Astrocyte (in vitro differentiated cells and primary cell): ENCODE measurements at regions not wholly inside any gene's neighbourhood (a gene's known extent, or its start where the extent isn't known, plus 50 kb on each side); places are given as distances from the start of the nearest gene placed in this dataset.
"Not testable (repeated sequence)": the region's sequence is repeated elsewhere in the genome, so short reads cannot be mapped to it uniquely, and the experiment has no call there.

Experiments used
- DNase-seq: peaks from one replicate; pipeline ENCODE4 v3.0.0-alpha.2; 2010; ENCODE audit warnings: low read depth
- FAIRE-seq: peaks from 2 replicates; lab custom pipeline; 2011; peaks lifted over from hg19 to GRCh38; lab: Jason Lieb, UNC
- H2AFZ ChIP-seq: 2 replicates; pipeline ENCODE4 v1.6.0; 2012; ENCODE audit warnings: low read depth, low read length, inconsistent platforms
- H3K27ac ChIP-seq: 2 replicates; pipeline ENCODE4 v1.5.1; 2011; ENCODE audit warnings: low read depth, low read length, inconsistent platforms
- H3K27me3 ChIP-seq: 2 replicates; pipeline ENCODE4 v1.6.0; 2011; ENCODE audit warnings: low read length, inconsistent platforms; ENCODE audit not compliant: insufficient read depth
- H3K36me3 ChIP-seq: 2 replicates; pipeline ENCODE4 v1.5.1; 2011; ENCODE audit warnings: low read length, inconsistent platforms; ENCODE audit not compliant: insufficient read depth
- H3K4me1 ChIP-seq: 2 replicates; pipeline ENCODE4 v1.5.1; 2011; ENCODE audit warnings: low read length, inconsistent platforms; ENCODE audit not compliant: insufficient read depth
- H3K4me2 ChIP-seq: 2 replicates; pipeline ENCODE4 v1.6.0; 2012; ENCODE audit warnings: low read length, inconsistent platforms
- H3K4me3 ChIP-seq: 2 replicates; pipeline ENCODE4 v1.5.1; 2011; ENCODE audit warnings: low read depth, mild to moderate bottlenecking, low read length, inconsistent platforms; ENCODE audit not compliant: insufficient read depth
- H3K79me2 ChIP-seq: 2 replicates; pipeline ENCODE4 v1.6.0; 2012; ENCODE audit warnings: mild to moderate bottlenecking, low read length, inconsistent platforms; ENCODE audit not compliant: insufficient read depth
- H3K9ac ChIP-seq: 2 replicates; pipeline ENCODE4 v1.6.0; 2012; ENCODE audit warnings: mild to moderate bottlenecking, low read length, inconsistent platforms
- H3K9me3 ChIP-seq: 2 replicates; pipeline ENCODE4 v1.5.1; 2012; ENCODE audit warnings: low read depth, mild to moderate bottlenecking, low read length, inconsistent platforms; ENCODE audit not compliant: insufficient read depth
- H4K20me1 ChIP-seq: 2 replicates; pipeline ENCODE4 v1.6.0; 2012; ENCODE audit warnings: low read length, inconsistent platforms; ENCODE audit not compliant: insufficient read depth
- H3K27ac Mint-ChIP-seq: one replicate; pipeline ENCODE4 v1.8.0; 2021; ENCODE audit warnings: mild to moderate bottlenecking, mixed read lengths; ENCODE audit not compliant: unreplicated experiment
- H3K27me3 Mint-ChIP-seq: one replicate; pipeline ENCODE4 v1.8.0; 2021; ENCODE audit warnings: low read depth, mixed read lengths; ENCODE audit not compliant: unreplicated experiment
- H3K36me3 Mint-ChIP-seq: one replicate; pipeline ENCODE4 v1.8.0; 2021; ENCODE audit warnings: low read depth, mixed read lengths; ENCODE audit not compliant: unreplicated experiment
- H3K4me1 Mint-ChIP-seq: one replicate; pipeline ENCODE4 v1.8.0; 2021; ENCODE audit warnings: low read depth, mixed read lengths; ENCODE audit not compliant: unreplicated experiment
- H3K4me3 Mint-ChIP-seq: one replicate; pipeline ENCODE4 v1.8.0; 2021; ENCODE audit warnings: mild to moderate bottlenecking, moderate library complexity, mixed read lengths; ENCODE audit not compliant: unreplicated experiment
- H3K9me3 Mint-ChIP-seq: one replicate; pipeline ENCODE4 v1.8.0; 2021; ENCODE audit warnings: mild to moderate bottlenecking, mixed read lengths; ENCODE audit not compliant: unreplicated experiment
- CTCF ChIP-seq: IDR thresholded peaks from 2 replicates; pipeline ENCODE4 v1.5.1; 2011; ENCODE audit warnings: low read depth, mild to moderate bottlenecking, inconsistent platforms, low read length, moderate library complexity; ENCODE audit not compliant: insufficient read depth
- EZH2 ChIP-seq: IDR thresholded peaks from 2 replicates; pipeline ENCODE4 v1.6.1; 2012; ENCODE audit warnings: mild to moderate bottlenecking, low read length, inconsistent platforms; ENCODE audit not compliant: insufficient read depth

GRCh38 chr4:131764730-131765129 lies 1384.4 kb upstream of the PCDH10 start:
- Histone ChIP-seq H3K79me2 (no peaks in the 10 kb centered on the region), H2AFZ (no peak overlapping the region), H3K9me3 (no peaks in the 10 kb centered on the region), H3K36me3 (no peaks in the 10 kb centered on the region), H3K27ac (no peak overlapping the region), H3K9ac (no peak overlapping the region), H3K4me2 (no peak overlapping the region), H3K4me3 (no peak overlapping the region), H4K20me1 (no peaks in the 10 kb centered on the region), H3K27me3 (no peaks in the 10 kb centered on the region), H3K4me1 (no peaks in the 10 kb centered on the region)
- Mint-ChIP-seq H3K4me1 (no peaks in the 10 kb centered on the region), H3K9me3 (peaks cover 3% of the 10 kb centered on the region), H3K36me3 (no peaks in the 10 kb centered on the region), H3K27me3 (no peaks in the 10 kb centered on the region), H3K27ac (no peak overlapping the region), H3K4me3 (no peak overlapping the region)
- no peak for TF ChIP-seq CTCF
- no peak for TF ChIP-seq EZH2
- FAIRE-seq (no peak), DNase-seq (no peak)

GRCh38 chr4:131774382-131774781 lies 1374.7 kb upstream of the PCDH10 start:
- FAIRE-seq (peak; percentile 13), DNase-seq (peak; percentile 92)
- H3K9ac ChIP-seq, result peak overlapping the region; percentile 36
- H4K20me1 ChIP-seq, H3K79me2 ChIP-seq, H3K9me3 ChIP-seq, H3K36me3 ChIP-seq, H3K36me3 Mint-ChIP-seq, H3K9me3 Mint-ChIP-seq, H3K27me3 Mint-ChIP-seq, H3K4me3 Mint-ChIP-seq, H3K4me1 Mint-ChIP-seq, H3K27me3 ChIP-seq, H3K27ac Mint-ChIP-seq, H3K4me3 ChIP-seq, H3K4me1 ChIP-seq, H2AFZ ChIP-seq: not testable (repeated sequence)
- peak overlapping the region; percentile 63 for H3K27ac ChIP-seq
- peak overlapping the region; percentile 50 for H3K4me2 ChIP-seq

GRCh38 chr4:131810565-131810964 lies 1338.5 kb upstream of the PCDH10 start:
- H2AFZ ChIP-seq, H3K4me1 Mint-ChIP-seq, H3K4me2 ChIP-seq, H4K20me1 ChIP-seq, H3K27ac ChIP-seq, H3K27me3 ChIP-seq, H3K79me2 ChIP-seq, DNase-seq, H3K9ac ChIP-seq, H3K4me1 ChIP-seq, H3K27me3 Mint-ChIP-seq, FAIRE-seq, H3K4me3 Mint-ChIP-seq, H3K9me3 Mint-ChIP-seq, H3K36me3 ChIP-seq, H3K36me3 Mint-ChIP-seq, H3K9me3 ChIP-seq, H3K4me3 ChIP-seq: not testable (repeated sequence)
- peak overlapping the region; percentile 41 for H3K27ac Mint-ChIP-seq
